Uterus (tissue), 2 donors: ENCODE measurements at regions not wholly inside any gene's neighbourhood (a gene's known extent, or its start where the extent isn't known, plus 50 kb on each side); places are given as distances from the start of the nearest gene placed in this dataset.

Experiments used
- POLR2A ChIP-seq, 2 donors: fragments of 450-650 bp; IDR thresholded peaks; one replicate each; pipeline ENCODE4 v1.6.1; 2016; ENCODE audit warnings: antibody characterized with exemption in 2 of 2, mild to moderate bottlenecking in 1 of 2, moderate library complexity in 1 of 2
- TF ChIP-seq, protein P1 (sequence below), 4 experiments: fragments of 200-600 bp in 2 of 4; fragments of 450-650 bp in 2 of 4; sonication (generic) in 2 of 4; IDR thresholded peaks; one replicate each; pipeline ENCODE4 v1.5.1; 2016 to 2019; ENCODE audit warnings: antibody characterized with exemption in 4 of 4, mild to moderate bottlenecking in 2 of 4, moderate library complexity in 1 of 4

DNA sequence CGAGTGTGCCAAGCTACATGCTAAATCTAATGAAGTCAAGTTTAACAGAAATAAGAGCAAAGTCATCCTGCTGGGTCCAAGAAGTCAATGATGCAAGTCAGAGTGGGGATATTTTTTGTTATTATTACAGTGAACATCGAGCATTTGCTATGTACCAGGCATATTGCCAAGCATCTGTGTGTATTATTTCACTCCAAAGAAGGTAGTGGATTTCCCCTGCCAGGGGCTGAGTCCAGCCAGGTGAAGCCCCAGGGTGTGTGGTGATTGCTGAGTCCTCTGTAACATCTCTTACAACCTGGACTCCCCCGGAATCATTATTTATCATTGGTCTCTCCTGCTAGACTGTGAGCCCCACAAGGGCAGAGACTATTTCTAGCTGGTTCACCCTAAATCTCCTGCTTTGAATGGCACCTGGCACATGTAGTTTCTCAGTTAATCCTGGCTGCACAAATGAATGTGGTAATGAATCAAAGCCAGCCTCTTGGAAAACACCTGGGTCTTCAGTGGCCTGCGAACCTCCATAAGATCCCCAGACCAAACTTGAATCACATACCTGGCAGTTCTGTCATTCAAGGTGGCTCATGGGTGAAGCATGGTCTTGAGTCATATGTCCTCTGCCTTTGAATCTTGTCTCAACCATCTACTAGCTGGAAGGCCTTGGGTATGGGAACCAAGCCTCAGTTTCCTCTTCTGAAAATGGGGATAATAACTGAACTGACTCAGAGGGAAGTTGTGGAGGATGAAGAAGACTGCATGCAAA is 549.2 kb downstream of the MIAT start:
- TF ChIP-seq, protein P1, sequence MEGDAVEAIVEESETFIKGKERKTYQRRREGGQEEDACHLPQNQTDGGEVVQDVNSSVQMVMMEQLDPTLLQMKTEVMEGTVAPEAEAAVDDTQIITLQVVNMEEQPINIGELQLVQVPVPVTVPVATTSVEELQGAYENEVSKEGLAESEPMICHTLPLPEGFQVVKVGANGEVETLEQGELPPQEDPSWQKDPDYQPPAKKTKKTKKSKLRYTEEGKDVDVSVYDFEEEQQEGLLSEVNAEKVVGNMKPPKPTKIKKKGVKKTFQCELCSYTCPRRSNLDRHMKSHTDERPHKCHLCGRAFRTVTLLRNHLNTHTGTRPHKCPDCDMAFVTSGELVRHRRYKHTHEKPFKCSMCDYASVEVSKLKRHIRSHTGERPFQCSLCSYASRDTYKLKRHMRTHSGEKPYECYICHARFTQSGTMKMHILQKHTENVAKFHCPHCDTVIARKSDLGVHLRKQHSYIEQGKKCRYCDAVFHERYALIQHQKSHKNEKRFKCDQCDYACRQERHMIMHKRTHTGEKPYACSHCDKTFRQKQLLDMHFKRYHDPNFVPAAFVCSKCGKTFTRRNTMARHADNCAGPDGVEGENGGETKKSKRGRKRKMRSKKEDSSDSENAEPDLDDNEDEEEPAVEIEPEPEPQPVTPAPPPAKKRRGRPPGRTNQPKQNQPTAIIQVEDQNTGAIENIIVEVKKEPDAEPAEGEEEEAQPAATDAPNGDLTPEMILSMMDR (IDR thresholded peaks at IDR 0.05): no peak
- TF ChIP-seq POLR2A (IDR thresholded peaks at IDR 0.05): no peak
